H9 (cell line): ENCODE measurements at regions not wholly inside any gene's neighbourhood (a gene's known extent, or its start where the extent isn't known, plus 50 kb on each side); places are given as distances from the start of the nearest gene placed in this dataset.

Experiments
- DNase-seq: peaks from one replicate; pipeline ENCODE4 v3.0.0-alpha.2; 2017
- H2AFZ ChIP-seq: one replicate; pipeline ENCODE4 v1.6.1; 2013; ENCODE audit warnings: mild to moderate bottlenecking, low read length, control low read depth, moderate library complexity
- H2AK5ac ChIP-seq: 2 replicates; pipeline ENCODE4 v1.6.1; 2013; ENCODE audit warnings: low read length, control low read depth, mixed read lengths; ENCODE audit not compliant: insufficient read length
- H2BK120ac ChIP-seq: one replicate; pipeline ENCODE4 v1.6.1; 2013; ENCODE audit warnings: low read depth, mild to moderate bottlenecking, low read length, control low read depth, inconsistent platforms; ENCODE audit not compliant: poor library complexity, severe bottlenecking
- H2BK12ac ChIP-seq: 2 replicates; pipeline ENCODE4 v1.6.1; 2013; ENCODE audit warnings: low read length, control low read depth, mixed read lengths, low read depth; ENCODE audit not compliant: insufficient read length
- H2BK15ac ChIP-seq: 2 replicates; pipeline ENCODE4 v1.6.1; 2013; ENCODE audit warnings: low read depth, low read length, control low read depth
- H2BK20ac ChIP-seq: one replicate; pipeline ENCODE4 v1.6.1; 2013; ENCODE audit warnings: low read depth, mild to moderate bottlenecking, low read length, control low read depth, inconsistent platforms; ENCODE audit not compliant: poor library complexity, severe bottlenecking
- H2BK5ac ChIP-seq: 2 replicates; pipeline ENCODE4 v1.6.1; 2013; ENCODE audit warnings: low read length, control low read depth, mixed read lengths; ENCODE audit not compliant: insufficient read length
- H3K14ac ChIP-seq: 2 replicates; pipeline ENCODE4 v1.6.1; 2013; ENCODE audit warnings: low read length, control low read depth; ENCODE audit not compliant: insufficient read depth
- H3K18ac ChIP-seq: 2 replicates; pipeline ENCODE4 v1.6.1; 2013; ENCODE audit warnings: low read depth, mild to moderate bottlenecking, mixed read lengths, low read length, control low read depth; ENCODE audit not compliant: insufficient read length
- H3K23ac ChIP-seq: 2 replicates; pipeline ENCODE4 v1.6.1; 2013; ENCODE audit warnings: low read length, control low read depth, mixed read lengths, low read depth; ENCODE audit not compliant: insufficient read length
- H3K23me2 ChIP-seq: 2 replicates; pipeline ENCODE4 v1.6.1; 2013; ENCODE audit warnings: low read depth, mild to moderate bottlenecking, mixed read lengths, low read length, control low read depth; ENCODE audit not compliant: insufficient read length, poor library complexity, severe bottlenecking
- H3K27ac ChIP-seq: 2 replicates; pipeline ENCODE4 v1.5.1; 2013; ENCODE audit warnings: low read length, control low read depth, mixed read lengths, low read depth; ENCODE audit not compliant: insufficient read length
- H3K27me3 ChIP-seq: 2 replicates; pipeline ENCODE4 v1.6.1; 2013; ENCODE audit warnings: low read length, control low read depth, inconsistent platforms; ENCODE audit not compliant: insufficient read depth
- H3K4ac ChIP-seq: 2 replicates; pipeline ENCODE4 v1.6.1; 2013; ENCODE audit warnings: low read depth, mild to moderate bottlenecking, control low read depth, inconsistent platforms, low read length, moderate library complexity
- H3K4me1 ChIP-seq: 2 replicates; pipeline ENCODE4 v1.6.1; 2013; ENCODE audit warnings: low read length, control low read depth, inconsistent platforms; ENCODE audit not compliant: insufficient read depth
- H3K4me2 ChIP-seq: 2 replicates; pipeline ENCODE4 v1.6.1; 2013; ENCODE audit warnings: low read length, control low read depth, mixed read lengths; ENCODE audit not compliant: insufficient read length, insufficient read depth
- H3K56ac ChIP-seq: 2 replicates; pipeline ENCODE4 v1.6.1; 2013; ENCODE audit warnings: low read depth, mild to moderate bottlenecking, mixed read lengths, low read length, control low read depth; ENCODE audit not compliant: insufficient read length
- H3K79me1 ChIP-seq: 2 replicates; pipeline ENCODE4 v1.6.1; 2013; ENCODE audit warnings: low read depth, mild to moderate bottlenecking, moderate library complexity, low read length, control low read depth, inconsistent platforms; ENCODE audit not compliant: insufficient read depth, poor library complexity, severe bottlenecking
- H3K79me2 ChIP-seq: 2 replicates; pipeline ENCODE4 v1.6.1; 2013; ENCODE audit warnings: low read length, control low read depth, inconsistent platforms; ENCODE audit not compliant: insufficient read depth
- H3K9ac ChIP-seq: 2 replicates; pipeline ENCODE4 v1.6.1; 2013; ENCODE audit warnings: low read length, control low read depth, mixed read lengths; ENCODE audit not compliant: insufficient read length; ENCODE audit errors: extremely low read depth
- H3K9me3 ChIP-seq: one replicate; pipeline ENCODE4 v1.6.1; 2013; ENCODE audit warnings: low read depth, low read length, inconsistent platforms; ENCODE audit not compliant: control insufficient read depth
- H3T11ph ChIP-seq: one replicate; pipeline ENCODE4 v1.6.1; 2013; ENCODE audit warnings: mild to moderate bottlenecking, low read length, control low read depth, inconsistent platforms
- H4K20me1 ChIP-seq: one replicate; pipeline ENCODE4 v1.6.1; 2013; ENCODE audit not compliant: control insufficient read depth, insufficient read length, insufficient read depth
- H4K5ac ChIP-seq: 2 replicates; pipeline ENCODE4 v1.6.1; 2013; ENCODE audit warnings: low read depth, mild to moderate bottlenecking, mixed read lengths, low read length, control low read depth; ENCODE audit not compliant: insufficient read length
- H4K8ac ChIP-seq: replicated peaks from 2 replicates; pipeline ENCODE4 v1.6.1; 2013; ENCODE audit warnings: low read length, control low read depth, mixed read lengths, low read depth; ENCODE audit not compliant: insufficient read length
- H4K91ac ChIP-seq: 2 replicates; pipeline ENCODE4 v1.6.1; 2013; ENCODE audit warnings: low read depth, mild to moderate bottlenecking, moderate library complexity, mixed read lengths, low read length, control low read depth; ENCODE audit not compliant: insufficient read length
- H3K27ac Mint-ChIP-seq, 3 experiments: 2 replicates in 2 of 3; 3 replicates in 1 of 3; pipeline ENCODE4 v1.8.0; 2020 to 2021; ENCODE audit warnings: mixed read lengths in 3 of 3, mild to moderate bottlenecking in 1 of 3, moderate library complexity in 1 of 3
- H3K27me3 Mint-ChIP-seq: 2 replicates; pipeline ENCODE4 v1.8.0; 2021; ENCODE audit warnings: low read depth, mild to moderate bottlenecking, moderate library complexity, mixed read lengths
- H3K36me3 Mint-ChIP-seq, 3 experiments: 2 replicates in 2 of 3; 3 replicates in 1 of 3; pipeline ENCODE4 v1.8.0; 2020 to 2021; ENCODE audit warnings: low read depth in 3 of 3, mixed read lengths in 3 of 3; ENCODE audit not compliant: insufficient read depth in 1 of 3
- H3K4me1 Mint-ChIP-seq, 2 experiments: 2 replicates each; pipeline ENCODE4 v1.8.0; 2020; ENCODE audit warnings: mixed read lengths in 2 of 2
- H3K4me3 Mint-ChIP-seq, 2 experiments: 2 replicates in 1 of 2; 3 replicates in 1 of 2; pipeline ENCODE4 v1.8.0; 2020 to 2021; ENCODE audit warnings: mild to moderate bottlenecking in 2 of 2, mixed read lengths in 2 of 2, moderate library complexity in 1 of 2
- H3K9me3 Mint-ChIP-seq, 2 experiments: 2 replicates in 1 of 2; 3 replicates in 1 of 2; pipeline ENCODE4 v1.8.0; 2020; ENCODE audit warnings: mild to moderate bottlenecking in 2 of 2, mixed read lengths in 2 of 2, moderate library complexity in 1 of 2
- WGBS: extraction: QIAGEN DNeasy Blood & Tissue Kit; methylation state at CpG from one replicate; pipeline ENCODE4 v1.1.7; 2013; ENCODE audit warnings: missing lambda C conversion rate, low lambda C conversion rate, mixed read lengths; ENCODE audit not compliant: insufficient read length; ENCODE audit errors: extremely low coverage; 5-methylcytosine and 5-hydroxymethylcytosine counted together
- TF ChIP-seq, protein P1 (sequence below): fragments of 200-600 bp; sonication (generic); conservative IDR thresholded peaks from 3 replicates; pipeline ENCODE4 v1.8.0; 2021; ENCODE audit warnings: antibody characterized with exemption, mild to moderate bottlenecking

- no peak overlapping the region for H3K56ac ChIP-seq
- no peak overlapping the region for H4K5ac ChIP-seq
- TF ChIP-seq, protein P1, sequence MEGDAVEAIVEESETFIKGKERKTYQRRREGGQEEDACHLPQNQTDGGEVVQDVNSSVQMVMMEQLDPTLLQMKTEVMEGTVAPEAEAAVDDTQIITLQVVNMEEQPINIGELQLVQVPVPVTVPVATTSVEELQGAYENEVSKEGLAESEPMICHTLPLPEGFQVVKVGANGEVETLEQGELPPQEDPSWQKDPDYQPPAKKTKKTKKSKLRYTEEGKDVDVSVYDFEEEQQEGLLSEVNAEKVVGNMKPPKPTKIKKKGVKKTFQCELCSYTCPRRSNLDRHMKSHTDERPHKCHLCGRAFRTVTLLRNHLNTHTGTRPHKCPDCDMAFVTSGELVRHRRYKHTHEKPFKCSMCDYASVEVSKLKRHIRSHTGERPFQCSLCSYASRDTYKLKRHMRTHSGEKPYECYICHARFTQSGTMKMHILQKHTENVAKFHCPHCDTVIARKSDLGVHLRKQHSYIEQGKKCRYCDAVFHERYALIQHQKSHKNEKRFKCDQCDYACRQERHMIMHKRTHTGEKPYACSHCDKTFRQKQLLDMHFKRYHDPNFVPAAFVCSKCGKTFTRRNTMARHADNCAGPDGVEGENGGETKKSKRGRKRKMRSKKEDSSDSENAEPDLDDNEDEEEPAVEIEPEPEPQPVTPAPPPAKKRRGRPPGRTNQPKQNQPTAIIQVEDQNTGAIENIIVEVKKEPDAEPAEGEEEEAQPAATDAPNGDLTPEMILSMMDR: peak; percentile 18; the same call in 1 of the 3 replicates
- H3T11ph ChIP-seq: no peak overlapping the region
- H2BK120ac ChIP-seq: no peak overlapping the region
- H3K4me1 ChIP-seq: 0 out of 2 replicates have a peak, but pooled peaks cover 2% of the 10 kb centered on the region
- H3K4me2 ChIP-seq: no peak overlapping the region
- H3K23ac ChIP-seq: no peak overlapping the region
- no peak overlapping the region for H2AFZ ChIP-seq
- H3K27me3 ChIP-seq: no peaks in the 10 kb centered on the region
- no peak overlapping the region for H2BK5ac ChIP-seq
- no peaks in the 10 kb centered on the region for H3K23me2 ChIP-seq
- no peaks in the 10 kb centered on the region for H3K79me2 ChIP-seq
- H4K20me1 ChIP-seq: no peaks in the 10 kb centered on the region
- Mint-ChIP-seq H3K4me3 (no peak overlapping the region), H3K27ac (no peak overlapping the region), H3K9me3 (no peaks in the 10 kb centered on the region), H3K4me1 (peaks cover 36% of the 10 kb centered on the region in 2 experiments), H3K36me3 (no peaks in the 10 kb centered on the region), H3K27me3 (no peaks in the 10 kb centered on the region; the same call in 1 of the 2 replicates)
- no peak for DNase-seq
- no peak overlapping the region for H3K18ac ChIP-seq
- H3K14ac ChIP-seq: no peak overlapping the region
- H3K79me1 ChIP-seq: no peaks in the 10 kb centered on the region
- no peak overlapping the region for H2BK12ac ChIP-seq
- no peak overlapping the region for H2BK15ac ChIP-seq
- no peak overlapping the region for H4K8ac ChIP-seq
- H3K9me3 ChIP-seq: no peaks in the 10 kb centered on the region
- no peak overlapping the region for H4K91ac ChIP-seq
- no peak overlapping the region for H2AK5ac ChIP-seq
- no peak overlapping the region for H3K4ac ChIP-seq
- no CpG with 5 or more reads among the region's 8 CpGs for WGBS
- H2BK20ac ChIP-seq: no peak overlapping the region
- H3K9ac ChIP-seq: no peak overlapping the region
- no peak overlapping the region for H3K27ac ChIP-seq
These were observed 64.6 kb upstream of the TARBP1 start for GRCh38 chr1:234543442-234544086.
